ENCODE measurements at regions not wholly inside any gene's neighbourhood (a gene's known extent, or its start where the extent isn't known, plus 50 kb on each side); places are given as distances from the start of the nearest gene placed in this dataset.
A peak's percentile ranks its signal among the peaks of the same experiment; 100 is the strongest.
"Not testable (repeated sequence)": the region's sequence is repeated elsewhere in the genome, so short reads cannot be mapped to it uniquely, and the experiment has no call there.

- Mint-ChIP-seq H3K9me3 (peaks cover 0 to 13% (median 6%) of the 10 kb centered on the region in 11 donors), H3K27me3 (peaks cover 0 to 16% (median 2%) of the 10 kb centered on the region in 5 donors), H3K27ac (no peak overlapping the region), H3K4me3 (no peak overlapping the region), H3K4me1 (no peaks in the 10 kb centered on the region), H3K36me3 (peaks cover 0 to 4% (median 0%) of the 10 kb centered on the region in 5 donors)
- intact Hi-C loops (cut with micrococcal nuclease): no loop called here
- Histone ChIP-seq H3K4me1 (ENCODE audit: control insufficient read depth in 2 of 2, insufficient read depth in 2 of 2, low read length in 2 of 2) (no peaks in the 10 kb centered on the region), H3K27ac (ENCODE audit: low read depth, low read length) (no peak overlapping the region), H3K36me3 (ENCODE audit: control insufficient read depth in 2 of 3, insufficient read depth in 3 of 3, low read length in 3 of 3) (no peaks in the 10 kb centered on the region), H3K4me3 (ENCODE audit: low read length) (no peak overlapping the region), H3K27me3 (ENCODE audit: control insufficient read depth in 2 of 2, insufficient read depth in 2 of 2, low read length in 2 of 2) (no peaks in the 10 kb centered on the region), H3K9me3 (ENCODE audit: control insufficient read depth in 2 of 3, low read length in 3 of 3) (no peaks in the 10 kb centered on the region)
- CTCF ChIA-PET: interaction anchor here (0.6 to 0.7 kb wide), 2 partner anchors 15 to 479 kb away, joined by 3 read pairs; no protein-coding TSS in a partner anchor
- POLR2A ChIA-PET: no interaction called here
- no peak for ATAC-seq
- no peak for DNase-seq
Observed at GRCh38 chr5:67795781-67796477, 419.6 kb upstream of the PIK3R1 start.

- CTCF ChIA-PET: no interaction called here
- Histone ChIP-seq H3K4me3 (ENCODE audit: low read length) (no peak overlapping the region), H3K36me3 (ENCODE audit: control insufficient read depth in 2 of 3, insufficient read depth in 3 of 3, low read length in 3 of 3) (no peaks in the 10 kb centered on the region), H3K27ac (ENCODE audit: low read depth, low read length) (no peak overlapping the region), H3K9me3 (ENCODE audit: control insufficient read depth in 2 of 3, low read length in 3 of 3) (no peaks in the 10 kb centered on the region), H3K4me1 (ENCODE audit: control insufficient read depth in 2 of 2, insufficient read depth in 2 of 2, low read length in 2 of 2) (no peaks in the 10 kb centered on the region), H3K27me3 (ENCODE audit: control insufficient read depth in 2 of 2, insufficient read depth in 2 of 2, low read length in 2 of 2) (no peaks in the 10 kb centered on the region)
- Mint-ChIP-seq H3K27me3 (peaks cover 0 to 11% (median 0%) of the 10 kb centered on the region in 5 donors), H3K27ac (no peak overlapping the region), H3K4me3 (no peak overlapping the region), H3K9me3 (peaks cover 0 to 10% (median 6%) of the 10 kb centered on the region in 11 donors), H3K36me3 (peaks cover 0 to 4% (median 0%) of the 10 kb centered on the region in 5 donors), H3K4me1 (no peaks in the 10 kb centered on the region)
- DNase-seq: no peak
- no peak for ATAC-seq
- intact Hi-C loops (cut with micrococcal nuclease): no loop called here
- POLR2A ChIA-PET: no interaction called here
Observed at GRCh38 chr5:67793966-67794365, 421.6 kb upstream of the PIK3R1 start.

- Mint-ChIP-seq H3K27ac (no peak overlapping the region), H3K9me3 (peaks cover 0 to 6% (median 3%) of the 10 kb centered on the region in 11 donors), H3K27me3 (peaks cover 0 to 5% (median 0%) of the 10 kb centered on the region in 5 donors), H3K4me3 (no peak overlapping the region), H3K4me1 (no peaks in the 10 kb centered on the region), H3K36me3 (peaks cover 0 to 2% (median 0%) of the 10 kb centered on the region in 5 donors)
- DNase-seq: no peak
- CTCF ChIA-PET: no interaction called here
- no peaks in the 10 kb centered on the region for H3K4me1 ChIP-seq (ENCODE audit: control insufficient read depth in 2 of 2, insufficient read depth in 2 of 2, low read length in 2 of 2)
- no peak for ATAC-seq
- H3K27ac ChIP-seq (ENCODE audit: low read depth, low read length): no peak overlapping the region
- no peaks in the 10 kb centered on the region for H3K36me3 ChIP-seq (ENCODE audit: control insufficient read depth in 2 of 3, insufficient read depth in 3 of 3, low read length in 3 of 3)
- POLR2A ChIA-PET: no interaction called here
- intact Hi-C loops (cut with micrococcal nuclease): no loop called here
- H3K4me3 ChIP-seq (ENCODE audit: low read length): no peak overlapping the region
- no peaks in the 10 kb centered on the region for H3K9me3 ChIP-seq (ENCODE audit: control insufficient read depth in 2 of 3, low read length in 3 of 3)
- no peaks in the 10 kb centered on the region for H3K27me3 ChIP-seq (ENCODE audit: control insufficient read depth in 2 of 2, insufficient read depth in 2 of 2, low read length in 2 of 2)
Observed at GRCh38 chr5:67793418-67793817, 422.1 kb upstream of the PIK3R1 start.

- H3K9me3 ChIP-seq (ENCODE audit: control insufficient read depth in 2 of 3, low read length in 3 of 3): no peaks in the 10 kb centered on the region
- intact Hi-C loops (cut with micrococcal nuclease): no loop called here
- no peak for DNase-seq
- H3K36me3 ChIP-seq (ENCODE audit: control insufficient read depth in 2 of 3, insufficient read depth in 3 of 3, low read length in 3 of 3): no peaks in the 10 kb centered on the region
- Mint-ChIP-seq H3K4me1 (no peaks in the 10 kb centered on the region), H3K36me3 (no peaks in the 10 kb centered on the region), H3K4me3 (no peak overlapping the region), H3K27me3 (peaks cover 0 to under 1% (median 0%) of the 10 kb centered on the region in 5 donors), H3K9me3 (peaks cover 0 to under 1% (median 0%) of the 10 kb centered on the region in 11 donors), H3K27ac (no peak overlapping the region)
- ATAC-seq: no peak
- ChIA-PET CTCF (no interaction called here), POLR2A (no interaction called here)
- H3K27ac ChIP-seq (ENCODE audit: low read depth, low read length): no peak overlapping the region
- H3K4me3 ChIP-seq (ENCODE audit: low read length): no peak overlapping the region
- no peaks in the 10 kb centered on the region for H3K4me1 ChIP-seq (ENCODE audit: control insufficient read depth in 2 of 2, insufficient read depth in 2 of 2, low read length in 2 of 2)
- H3K27me3 ChIP-seq (ENCODE audit: control insufficient read depth in 2 of 2, insufficient read depth in 2 of 2, low read length in 2 of 2): no peaks in the 10 kb centered on the region
Observed at GRCh38 chr5:67792891-67793290, 422.7 kb upstream of the PIK3R1 start.

- ChIA-PET CTCF (interaction anchor here (0.6 kb wide), 1 partner anchor 800 kb away, joined by 3 read pairs; no protein-coding TSS in a partner anchor), POLR2A (no interaction called here)
- intact Hi-C loops (cut with micrococcal nuclease): no loop called here
- Histone ChIP-seq H3K36me3 (ENCODE audit: control insufficient read depth in 2 of 3, insufficient read depth in 3 of 3, low read length in 3 of 3) (no peaks in the 10 kb centered on the region), H3K27ac (ENCODE audit: low read depth, low read length) (no peak overlapping the region), H3K4me1 (ENCODE audit: control insufficient read depth in 2 of 2, insufficient read depth in 2 of 2, low read length in 2 of 2) (no peaks in the 10 kb centered on the region), H3K4me3 (ENCODE audit: low read length) (no peak overlapping the region), H3K27me3 (ENCODE audit: control insufficient read depth in 2 of 2, insufficient read depth in 2 of 2, low read length in 2 of 2) (no peaks in the 10 kb centered on the region), H3K9me3 (ENCODE audit: control insufficient read depth in 2 of 3, low read length in 3 of 3) (no peaks in the 10 kb centered on the region)
- no peaks in the 10 kb centered on the region for H3K27me3 Mint-ChIP-seq
- DNase-seq (no peak), ATAC-seq (no peak)
- H3K4me1 Mint-ChIP-seq: no peaks in the 10 kb centered on the region
- no peak overlapping the region for H3K4me3 Mint-ChIP-seq
- peaks cover 0 to 2% (median 0%) of the 10 kb centered on the region in 11 donors for H3K9me3 Mint-ChIP-seq
- H3K27ac Mint-ChIP-seq: no peak overlapping the region
- no peaks in the 10 kb centered on the region for H3K36me3 Mint-ChIP-seq
Observed at GRCh38 chr5:67790390-67790789, 425.2 kb upstream of the PIK3R1 start.

- H3K27ac ChIP-seq (ENCODE audit: low read depth, low read length); H3K9me3 ChIP-seq (ENCODE audit: control insufficient read depth in 2 of 3, low read length in 3 of 3); H3K36me3 Mint-ChIP-seq; H3K36me3 ChIP-seq (ENCODE audit: control insufficient read depth in 2 of 3, insufficient read depth in 3 of 3, low read length in 3 of 3); H3K4me3 ChIP-seq (ENCODE audit: low read length); H3K27me3 ChIP-seq (ENCODE audit: control insufficient read depth in 2 of 2, insufficient read depth in 2 of 2, low read length in 2 of 2); intact Hi-C loops (cut with micrococcal nuclease); ATAC-seq; H3K4me1 ChIP-seq (ENCODE audit: control insufficient read depth in 2 of 2, insufficient read depth in 2 of 2, low read length in 2 of 2); H3K4me1 Mint-ChIP-seq; H3K27ac Mint-ChIP-seq; H3K4me3 Mint-ChIP-seq; POLR2A ChIA-PET; CTCF ChIA-PET: not testable (repeated sequence)
- peaks cover 0 to 11% (median 4%) of the 10 kb centered on the region in 11 donors for H3K9me3 Mint-ChIP-seq
- peaks cover 0 to 13% (median 9%) of the 10 kb centered on the region in 5 donors for H3K27me3 Mint-ChIP-seq
- DNase-seq: peak in 1 of 9 donors; percentile 0
Observed at GRCh38 chr5:67779893-67780623, 435.5 kb upstream of the PIK3R1 start.
